Right atrium auricular region (tissue), 2 donors: ENCODE measurements at regions not wholly inside any gene's neighbourhood (a gene's known extent, or its start where the extent isn't known, plus 50 kb on each side); places are given as distances from the start of the nearest gene placed in this dataset.
A peak's percentile ranks its signal among the peaks of the same experiment; 100 is the strongest.

Experiments used
- DNase-seq: peaks from one replicate; pipeline ENCODE4 v3.0.0-alpha.2; 2019; ENCODE audit warnings: low spot score
- H3K27ac ChIP-seq, 2 donors: fragments of 200-600 bp; sonication (generic); 1 replicate in 1 of 2; 2 replicates in 1 of 2; pipeline ENCODE4 v1.5.1; 2016 to 2019
- H3K27me3 ChIP-seq, 2 donors: fragments of 200-600 bp; sonication (generic); one replicate each; pipeline versions ENCODE4 v1.5.1 to v1.6.0; 2017 to 2019
- H3K36me3 ChIP-seq: fragments of 200-600 bp; sonication (generic); one replicate; pipeline ENCODE4 v1.5.1; 2016
- H3K4me1 ChIP-seq, 2 donors: fragments of 200-600 bp; sonication (generic); one replicate each; pipeline versions ENCODE4 v1.5.1 to v1.6.0; 2017 to 2019
- H3K4me3 ChIP-seq, 2 donors: fragments of 200-600 bp; sonication (generic); 1 replicate in 1 of 2; 2 replicates in 1 of 2; pipeline ENCODE4 v1.5.1; 2017 to 2019; ENCODE audit warnings: mild to moderate bottlenecking in 1 of 2, moderate library complexity in 1 of 2
- H3K9me3 ChIP-seq, 2 donors: fragments of 200-600 bp; sonication (generic); one replicate each; pipeline ENCODE4 v1.5.1; 2019
- CTCF ChIP-seq, 2 donors: fragments of 200-600 bp; sonication (generic); IDR thresholded peaks; one replicate each; pipeline ENCODE4 v1.5.1; 2019; ENCODE audit warnings: antibody characterized with exemption in 2 of 2

- no peak overlapping the region for H3K27ac ChIP-seq
- no peak for DNase-seq
- H3K36me3 ChIP-seq, result no peaks in the 10 kb centered on the region
- no peak for TF ChIP-seq CTCF (IDR thresholded peaks at IDR 0.05)
- H3K4me1 ChIP-seq, result no peaks in the 10 kb centered on the region
- H3K4me3 ChIP-seq, result no peak overlapping the region
- H3K9me3 ChIP-seq, result no peaks in the 10 kb centered on the region
- no peaks in the 10 kb centered on the region for H3K27me3 ChIP-seq
These were observed 231.6 kb downstream of the TEX36 start for GRCh38 chr10:125451319-125451718.

DNA sequence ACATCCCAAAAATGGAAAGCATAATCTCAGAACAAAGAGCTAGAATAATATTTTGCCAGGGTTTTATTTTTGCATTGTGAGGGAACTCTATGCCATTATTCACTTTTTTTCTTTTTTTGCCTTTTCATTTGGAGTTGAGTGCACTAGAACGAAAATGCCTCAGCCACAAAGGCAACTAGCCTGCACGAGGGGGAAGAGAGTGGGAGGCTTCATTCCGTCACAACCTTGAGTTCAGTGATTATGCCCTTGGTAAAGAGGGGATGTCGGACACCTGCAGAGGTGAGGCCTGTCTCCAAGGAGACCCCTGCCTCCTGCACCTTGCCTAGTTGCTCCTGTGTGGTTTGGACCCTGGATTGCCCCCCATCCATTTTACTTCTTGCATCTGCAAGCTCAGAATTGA lies 232.7 kb downstream of the TEX36 start:
- no peak overlapping the region for H3K4me3 ChIP-seq
- H3K27ac ChIP-seq, result no peak overlapping the region
- H3K36me3 ChIP-seq, result no peaks in the 10 kb centered on the region
- no peaks in the 10 kb centered on the region for H3K9me3 ChIP-seq
- no peak for TF ChIP-seq CTCF (IDR thresholded peaks at IDR 0.05)
- H3K27me3 ChIP-seq, result no peaks in the 10 kb centered on the region
- no peaks in the 10 kb centered on the region for H3K4me1 ChIP-seq
- DNase-seq, result no peak

- TF ChIP-seq CTCF (IDR thresholded peaks at IDR 0.05), result no peak
- H3K4me1 ChIP-seq, result no peaks in the 10 kb centered on the region
- H3K36me3 ChIP-seq, result no peaks in the 10 kb centered on the region
- no peaks in the 10 kb centered on the region for H3K9me3 ChIP-seq
- H3K4me3 ChIP-seq, result no peak overlapping the region
- H3K27me3 ChIP-seq, result no peaks in the 10 kb centered on the region
- DNase-seq, result no peak
- no peak overlapping the region for H3K27ac ChIP-seq
These were observed 233.4 kb downstream of the TEX36 start for GRCh38 chr10:125449571-125449970.

DNA sequence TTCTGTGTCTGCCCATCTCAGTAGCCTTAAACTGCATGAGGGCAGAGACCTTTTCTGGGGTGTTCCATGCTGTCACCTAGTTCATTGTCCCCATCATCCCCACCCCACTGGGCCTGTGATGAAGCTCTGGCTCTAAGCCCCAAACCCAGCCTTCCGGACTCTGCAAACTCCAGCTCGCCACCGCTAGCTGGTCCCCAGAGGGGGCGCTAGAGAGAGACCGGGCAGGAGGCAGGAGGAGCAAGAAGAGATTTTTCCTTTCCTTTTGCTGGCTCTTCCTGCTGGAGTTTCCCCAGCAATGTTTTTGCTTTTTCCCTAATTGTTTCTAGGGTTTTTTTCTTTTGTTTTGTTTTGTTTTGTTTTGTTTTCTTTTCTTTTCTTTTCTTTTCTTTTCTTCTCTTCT lies 234.4 kb downstream of the TEX36 start:
- H3K9me3 ChIP-seq, result no peaks in the 10 kb centered on the region
- H3K27ac ChIP-seq, result no peak overlapping the region
- H3K4me1 ChIP-seq, result no peaks in the 10 kb centered on the region
- H3K36me3 ChIP-seq, result no peaks in the 10 kb centered on the region
- no peaks in the 10 kb centered on the region for H3K27me3 ChIP-seq
- no peak overlapping the region for H3K4me3 ChIP-seq
- peak; percentile 48 for DNase-seq
- TF ChIP-seq CTCF (IDR thresholded peaks at IDR 0.05), result peak in 1 of 2 donors; percentile 38

GRCh38 chr10:125444790-125445189 lies 238.2 kb downstream of the TEX36 start:
- Histone ChIP-seq H3K27me3 (no peaks in the 10 kb centered on the region), H3K9me3 (no peaks in the 10 kb centered on the region), H3K27ac (no peak overlapping the region), H3K4me3 (no peak overlapping the region), H3K4me1 (no peaks in the 10 kb centered on the region), H3K36me3 (no peaks in the 10 kb centered on the region)
- no peak for DNase-seq
- no peak for TF ChIP-seq CTCF (IDR thresholded peaks at IDR 0.05)

DNA sequence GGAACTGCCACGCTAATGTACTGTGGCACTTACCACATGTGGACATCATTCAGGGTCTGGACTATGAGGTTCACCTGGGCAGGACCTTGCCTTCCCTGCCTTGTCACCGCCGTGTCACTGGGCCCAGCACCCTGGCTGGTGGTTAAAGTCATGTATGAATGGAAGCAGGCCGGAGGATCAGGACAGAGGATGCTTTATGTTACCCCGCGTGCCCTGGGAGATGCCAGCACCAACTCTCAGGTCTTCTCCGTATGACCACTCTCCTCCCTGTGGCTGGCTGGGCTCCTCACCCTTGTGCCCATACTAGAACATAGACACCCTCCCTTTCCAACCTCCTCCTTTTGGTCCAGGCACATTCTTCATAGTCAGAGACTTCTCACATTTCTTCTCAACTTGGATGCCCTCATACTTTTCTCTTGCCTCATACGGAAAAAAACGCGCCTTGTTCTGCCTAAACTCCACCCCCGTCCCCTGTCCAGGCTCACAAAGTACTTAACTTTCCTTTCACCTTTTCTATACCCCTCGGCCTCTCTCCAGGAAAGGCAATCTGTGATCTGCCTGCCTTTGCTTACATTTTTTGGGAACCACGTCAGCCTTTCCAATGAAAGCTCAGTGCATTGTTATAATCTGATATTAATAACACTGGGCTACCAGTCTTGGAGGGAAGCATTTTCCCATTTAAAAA lies 240.0 kb downstream of the TEX36 start:
- no peak for DNase-seq
- no peaks in the 10 kb centered on the region for H3K4me1 ChIP-seq
- H3K4me3 ChIP-seq, result no peak overlapping the region
- no peak for TF ChIP-seq CTCF (IDR thresholded peaks at IDR 0.05)
- no peaks in the 10 kb centered on the region for H3K27me3 ChIP-seq
- H3K27ac ChIP-seq, result no peak overlapping the region
- no peaks in the 10 kb centered on the region for H3K9me3 ChIP-seq
- H3K36me3 ChIP-seq, result no peaks in the 10 kb centered on the region
